ENCODE measurements at regions not wholly inside any gene's neighbourhood (a gene's known extent, or its start where the extent isn't known, plus 50 kb on each side); places are given as distances from the start of the nearest gene placed in this dataset.

GRCh38 chr11:70604221-70604620 is 205.9 kb downstream of the CTTN start:
- no peaks in the 10 kb centered on the region for H3K36me3 ChIP-seq (ENCODE audit: control insufficient read depth, insufficient read depth, low read length)
- H3K4me3 ChIP-seq (ENCODE audit: low read length): no peak overlapping the region
- H3K27me3 ChIP-seq (ENCODE audit: control insufficient read depth, insufficient read depth, low read length): no peaks in the 10 kb centered on the region
- no peaks in the 10 kb centered on the region for H3K4me1 ChIP-seq (ENCODE audit: control insufficient read depth, insufficient read depth, low read length)
- no peak overlapping the region for H3K9ac ChIP-seq (ENCODE audit: low read length)
- H3K27ac ChIP-seq (ENCODE audit: low read depth, low read length): no peak overlapping the region

DNA sequence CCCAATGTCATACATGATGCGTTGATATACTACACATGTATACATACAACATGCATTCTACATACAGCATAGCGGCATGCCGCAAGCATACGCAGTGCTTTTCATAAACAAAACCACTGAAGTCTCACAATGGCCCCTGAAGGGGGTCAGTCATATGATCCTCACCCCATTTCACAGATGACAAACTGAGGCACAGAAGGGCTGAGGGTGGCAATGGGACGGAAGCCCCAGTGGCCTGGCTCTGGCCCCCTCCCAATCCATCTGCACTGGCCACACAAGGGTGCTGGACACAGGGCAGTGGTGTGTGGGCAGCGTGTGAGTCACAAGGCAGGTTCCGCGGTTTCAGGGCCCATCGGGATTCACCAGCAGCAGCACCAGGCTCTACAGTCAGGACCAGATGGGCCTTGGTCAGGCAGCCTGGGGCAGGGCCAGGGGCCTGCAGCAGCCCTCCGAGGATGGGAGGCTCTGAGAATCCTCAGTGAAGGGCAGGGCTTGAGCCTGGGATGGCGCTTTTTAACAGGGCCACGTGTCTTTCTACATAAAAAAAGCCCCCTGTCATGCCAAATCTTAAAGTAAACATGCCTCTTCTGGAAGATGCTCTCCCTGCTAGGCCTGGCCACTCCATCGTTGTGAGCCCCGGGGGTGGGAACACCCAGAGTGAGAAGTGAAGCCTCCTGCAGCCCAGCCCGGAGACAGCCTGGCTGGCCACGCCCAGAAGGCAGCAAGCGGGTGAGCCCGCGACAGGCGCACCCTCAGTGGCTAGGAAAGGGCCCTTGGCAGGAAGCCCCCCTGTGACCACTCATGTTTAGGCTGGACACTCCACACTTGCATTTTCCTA is 206.5 kb downstream of the CTTN start:
- Histone ChIP-seq H3K4me1 (ENCODE audit: control insufficient read depth, insufficient read depth, low read length) (no peaks in the 10 kb centered on the region), H3K36me3 (ENCODE audit: control insufficient read depth, insufficient read depth, low read length) (no peaks in the 10 kb centered on the region), H3K27me3 (ENCODE audit: control insufficient read depth, insufficient read depth, low read length) (no peaks in the 10 kb centered on the region), H3K4me3 (ENCODE audit: low read length) (no peak overlapping the region), H3K27ac (ENCODE audit: low read depth, low read length) (no peak overlapping the region), H3K9ac (ENCODE audit: low read length) (no peak overlapping the region)

GRCh38 chr11:70605468-70605815 is 207.1 kb downstream of the CTTN start:
- Histone ChIP-seq H3K4me1 (ENCODE audit: control insufficient read depth, insufficient read depth, low read length) (no peaks in the 10 kb centered on the region), H3K9ac (ENCODE audit: low read length) (no peak overlapping the region), H3K27ac (ENCODE audit: low read depth, low read length) (no peak overlapping the region)

GRCh38 chr11:70605846-70606245 is 207.5 kb downstream of the CTTN start:
- Histone ChIP-seq H3K4me1 (ENCODE audit: control insufficient read depth, insufficient read depth, low read length) (no peaks in the 10 kb centered on the region), H3K27me3 (ENCODE audit: control insufficient read depth, insufficient read depth, low read length) (no peaks in the 10 kb centered on the region), H3K36me3 (ENCODE audit: control insufficient read depth, insufficient read depth, low read length) (no peaks in the 10 kb centered on the region), H3K27ac (ENCODE audit: low read depth, low read length) (no peak overlapping the region), H3K9ac (ENCODE audit: low read length) (no peak overlapping the region), H3K4me3 (ENCODE audit: low read length) (no peak overlapping the region)

More at GRCh38 chr11:70605468-70605815, 207.1 kb downstream of the CTTN start:
- Histone ChIP-seq H3K36me3 (ENCODE audit: control insufficient read depth, insufficient read depth, low read length) (no peaks in the 10 kb centered on the region), H3K27me3 (ENCODE audit: control insufficient read depth, insufficient read depth, low read length) (no peaks in the 10 kb centered on the region), H3K4me3 (ENCODE audit: low read length) (no peak overlapping the region)

- no peaks in the 10 kb centered on the region for H3K27me3 ChIP-seq (ENCODE audit: control insufficient read depth, insufficient read depth, low read length)
- no peak overlapping the region for H3K4me3 ChIP-seq (ENCODE audit: low read length)
- no peaks in the 10 kb centered on the region for H3K36me3 ChIP-seq (ENCODE audit: control insufficient read depth, insufficient read depth, low read length)
- no peaks in the 10 kb centered on the region for H3K4me1 ChIP-seq (ENCODE audit: control insufficient read depth, insufficient read depth, low read length)
- no peak overlapping the region for H3K9ac ChIP-seq (ENCODE audit: low read length)
- H3K27ac ChIP-seq (ENCODE audit: low read depth, low read length): no peak overlapping the region
Measured at GRCh38 chr11:70606248-70606950, 208.1 kb downstream of the CTTN start.

- no peaks in the 10 kb centered on the region for H3K27me3 ChIP-seq (ENCODE audit: control insufficient read depth, insufficient read depth, low read length)
Measured at GRCh38 chr11:70606951-70607330, 208.6 kb downstream of the CTTN start.

DNA sequence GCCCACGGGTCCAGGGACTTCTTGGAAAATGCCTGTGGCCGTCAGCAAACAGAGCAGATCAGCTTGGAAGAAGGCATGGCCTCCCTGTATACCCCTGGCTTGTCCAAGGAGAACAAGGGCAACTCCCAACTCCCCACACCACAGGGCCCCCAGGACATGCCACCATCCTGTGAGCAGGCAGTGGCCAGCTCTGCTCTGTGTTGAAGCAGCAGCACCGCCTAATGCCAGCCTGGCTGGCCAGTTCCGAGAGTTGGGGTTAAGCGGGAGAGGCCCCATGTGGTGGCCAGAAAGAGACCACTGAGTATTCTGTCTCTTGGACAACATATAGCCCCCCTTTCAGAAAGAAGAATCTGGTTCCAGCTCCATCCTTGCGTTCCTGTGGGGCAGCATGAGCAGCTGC is 209.2 kb downstream of the CTTN start:
- Histone ChIP-seq H3K36me3 (ENCODE audit: control insufficient read depth, insufficient read depth, low read length) (no peaks in the 10 kb centered on the region), H3K9ac (ENCODE audit: low read length) (no peak overlapping the region), H3K27me3 (ENCODE audit: control insufficient read depth, insufficient read depth, low read length) (no peaks in the 10 kb centered on the region), H3K4me1 (ENCODE audit: control insufficient read depth, insufficient read depth, low read length) (no peaks in the 10 kb centered on the region), H3K27ac (ENCODE audit: low read depth, low read length) (no peak overlapping the region), H3K4me3 (ENCODE audit: low read length) (no peak overlapping the region)

More at GRCh38 chr11:70606951-70607330, 208.6 kb downstream of the CTTN start:
- Histone ChIP-seq H3K27ac (ENCODE audit: low read depth, low read length) (no peak overlapping the region), H3K36me3 (ENCODE audit: control insufficient read depth, insufficient read depth, low read length) (no peaks in the 10 kb centered on the region), H3K4me1 (ENCODE audit: control insufficient read depth, insufficient read depth, low read length) (no peaks in the 10 kb centered on the region), H3K4me3 (ENCODE audit: low read length) (no peak overlapping the region), H3K9ac (ENCODE audit: low read length) (no peak overlapping the region)

GRCh38 chr11:70608568-70609470 is 210.5 kb downstream of the CTTN start:
- Histone ChIP-seq H3K36me3 (ENCODE audit: control insufficient read depth, insufficient read depth, low read length) (no peaks in the 10 kb centered on the region), H3K4me1 (ENCODE audit: control insufficient read depth, insufficient read depth, low read length) (no peaks in the 10 kb centered on the region), H3K9ac (ENCODE audit: low read length) (no peak overlapping the region), H3K27ac (ENCODE audit: low read depth, low read length) (no peak overlapping the region), H3K27me3 (ENCODE audit: control insufficient read depth, insufficient read depth, low read length) (no peaks in the 10 kb centered on the region), H3K4me3 (ENCODE audit: low read length) (no peak overlapping the region)

DNA sequence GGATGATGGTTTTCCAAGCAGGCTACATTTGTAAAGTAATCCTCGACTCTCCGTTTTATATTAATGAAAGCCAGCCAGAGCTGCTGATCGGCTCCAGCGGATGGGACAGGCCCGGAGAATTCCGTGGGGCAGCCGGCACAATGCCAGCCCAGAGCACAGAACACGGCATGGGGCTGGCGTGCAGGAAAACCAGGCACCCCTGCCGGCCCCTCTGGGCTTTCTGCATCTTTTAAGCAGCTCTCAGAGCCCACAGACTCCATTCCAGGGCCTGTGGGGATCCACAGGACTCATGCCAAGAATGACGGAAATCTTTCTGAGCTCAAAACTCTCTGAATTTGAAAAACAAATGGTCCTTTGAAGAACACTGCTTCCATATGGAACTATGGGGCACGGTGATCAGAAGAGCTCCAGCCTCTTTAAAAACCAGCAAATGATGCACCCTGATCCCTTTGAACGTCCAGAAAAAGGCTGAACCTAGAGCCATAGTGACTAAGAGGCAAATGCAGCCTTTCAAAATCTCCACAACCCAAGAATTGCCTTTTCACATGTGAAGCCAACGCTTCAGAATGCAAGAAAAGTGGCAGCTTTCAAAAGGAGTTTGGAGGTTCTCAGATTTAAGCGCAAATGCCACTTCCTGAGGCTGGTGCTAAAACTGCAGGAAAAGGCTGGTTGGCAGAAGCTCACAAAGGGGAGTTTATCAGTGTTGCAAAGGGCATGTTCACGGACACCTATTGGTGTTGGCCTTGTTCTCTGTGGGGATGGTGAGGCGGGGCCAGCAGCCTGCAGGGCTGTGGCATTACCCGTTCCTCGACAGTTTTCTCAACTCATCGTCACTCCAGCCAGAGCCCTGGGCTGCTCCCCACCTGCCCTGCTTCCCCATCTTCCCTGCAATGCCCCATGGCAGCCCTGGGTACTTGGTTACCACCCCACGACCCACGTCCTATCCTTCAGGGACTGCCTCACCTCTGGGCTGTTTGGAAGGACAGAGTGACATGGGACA is 212.5 kb downstream of the CTTN start:
- no peaks in the 10 kb centered on the region for H3K27me3 ChIP-seq (ENCODE audit: control insufficient read depth, insufficient read depth, low read length)
- H3K4me1 ChIP-seq (ENCODE audit: control insufficient read depth, insufficient read depth, low read length): no peaks in the 10 kb centered on the region
- H3K9ac ChIP-seq (ENCODE audit: low read length): no peak overlapping the region
- H3K36me3 ChIP-seq (ENCODE audit: control insufficient read depth, insufficient read depth, low read length): no peaks in the 10 kb centered on the region
- no peak overlapping the region for H3K4me3 ChIP-seq (ENCODE audit: low read length)
- no peak overlapping the region for H3K27ac ChIP-seq (ENCODE audit: low read depth, low read length)

DNA sequence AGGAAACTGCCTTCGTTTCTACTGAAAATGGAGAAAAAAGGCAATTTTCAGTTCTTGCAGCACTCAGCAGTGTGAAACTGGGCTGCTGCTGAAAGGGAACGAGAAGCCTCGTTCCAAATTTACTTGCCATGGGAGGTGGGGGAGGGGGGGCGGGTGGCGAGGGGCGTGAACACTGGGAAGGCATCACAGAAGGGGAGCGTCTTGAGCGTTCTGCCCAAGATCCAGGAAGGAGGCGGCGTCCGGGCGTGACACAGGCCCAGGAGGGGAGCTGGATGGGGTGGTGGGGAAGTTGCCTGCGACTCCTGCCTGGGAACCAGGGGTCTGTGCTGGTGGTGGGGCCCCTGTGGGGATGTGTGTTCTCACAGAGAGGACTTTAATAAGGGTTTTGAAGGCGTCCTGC is 213.5 kb downstream of the CTTN start:
- no peak overlapping the region for H3K4me3 ChIP-seq (ENCODE audit: low read length)
- no peak overlapping the region for H3K27ac ChIP-seq (ENCODE audit: low read depth, low read length)
- no peaks in the 10 kb centered on the region for H3K4me1 ChIP-seq (ENCODE audit: control insufficient read depth, insufficient read depth, low read length)
- H3K27me3 ChIP-seq (ENCODE audit: control insufficient read depth, insufficient read depth, low read length): peaks cover 2% of the 10 kb centered on the region
- no peaks in the 10 kb centered on the region for H3K36me3 ChIP-seq (ENCODE audit: control insufficient read depth, insufficient read depth, low read length)
- H3K9ac ChIP-seq (ENCODE audit: low read length): no peak overlapping the region

DNA sequence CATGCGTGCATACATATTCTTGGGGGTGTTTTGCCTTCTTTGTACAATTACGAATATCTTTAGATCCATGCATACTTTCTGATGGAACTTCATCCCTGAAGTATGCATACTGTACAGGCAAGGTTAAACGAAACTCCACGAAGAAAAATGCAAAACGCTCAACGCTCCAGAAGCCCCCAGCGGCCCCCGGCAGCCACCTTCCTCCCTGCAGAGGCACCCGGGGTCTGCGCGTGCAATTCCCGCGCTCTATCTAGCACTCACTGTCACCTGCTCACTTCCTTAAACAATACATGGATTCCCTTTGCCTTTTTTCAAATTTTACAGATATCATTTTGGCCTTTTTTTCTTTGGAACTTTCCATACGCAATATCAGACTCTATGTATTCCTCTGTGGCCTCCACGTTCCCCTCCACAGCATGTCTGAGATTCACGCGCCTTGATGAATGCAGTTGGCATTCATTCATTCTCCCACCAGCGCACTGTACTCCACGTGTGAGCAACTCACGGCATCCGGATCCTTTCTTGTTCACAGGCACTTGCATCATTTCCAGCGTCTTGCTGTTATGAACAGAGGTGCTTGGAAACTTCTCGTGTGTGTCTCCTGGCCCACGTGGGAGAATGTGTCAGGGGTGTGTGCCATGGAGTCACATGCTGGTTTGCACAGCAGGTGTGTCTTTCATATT is 214.3 kb downstream of the CTTN start:
- peaks cover 2% of the 10 kb centered on the region for H3K27me3 ChIP-seq (ENCODE audit: control insufficient read depth, insufficient read depth, low read length)
- H3K36me3 ChIP-seq (ENCODE audit: control insufficient read depth, insufficient read depth, low read length): no peaks in the 10 kb centered on the region
- no peak overlapping the region for H3K4me3 ChIP-seq (ENCODE audit: low read length)
- no peak overlapping the region for H3K27ac ChIP-seq (ENCODE audit: low read depth, low read length)
- H3K9ac ChIP-seq (ENCODE audit: low read length): no peak overlapping the region
- H3K4me1 ChIP-seq (ENCODE audit: control insufficient read depth, insufficient read depth, low read length): no peaks in the 10 kb centered on the region

Data from rectal smooth muscle tissue (tissue), 1 donor.